UCSD-AML1 (cell line): ENCODE measurements at regions not wholly inside any gene's neighbourhood (a gene's known extent, or its start where the extent isn't known, plus 50 kb on each side); places are given as distances from the start of the nearest gene placed in this dataset.
"Not testable (repeated sequence)": the region's sequence is repeated elsewhere in the genome, so short reads cannot be mapped to it uniquely, and the experiment has no call there.

ENCODE experiments used
- DNase-seq: peaks from one replicate; lab custom pipeline; 2025; ENCODE audit not compliant: unreplicated experiment; lab: John Stamatoyannopoulos, UW

DNA sequence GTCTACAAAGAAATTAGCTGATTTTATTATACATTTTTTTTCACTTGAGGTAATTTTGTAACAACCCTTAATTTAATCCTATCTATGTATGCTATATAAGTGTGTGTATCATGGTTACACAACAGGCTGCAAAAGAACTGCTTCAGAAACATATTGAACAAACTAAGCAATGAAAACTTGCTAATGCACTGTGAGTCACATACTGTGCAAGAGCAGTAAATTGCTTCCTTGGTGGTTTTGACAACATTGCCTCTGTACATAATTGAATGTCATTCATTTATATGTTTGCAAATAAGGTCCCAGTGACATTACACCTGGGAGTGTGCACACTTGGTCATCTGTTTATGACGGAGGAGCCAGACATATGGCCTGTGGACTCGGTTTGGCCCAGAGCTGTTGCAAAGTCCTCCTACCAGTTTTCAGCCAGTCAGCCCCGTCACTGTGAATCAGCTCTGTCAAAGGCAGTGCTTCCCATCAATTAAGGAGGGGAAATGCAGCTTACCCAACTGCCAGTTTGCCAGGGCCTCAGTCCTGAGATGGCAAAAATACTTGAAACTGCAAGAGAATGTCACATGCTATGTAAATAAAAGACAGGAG is 835.0 kb downstream of the TTLL7 start:
- not testable (repeated sequence) for DNase-seq

DNA sequence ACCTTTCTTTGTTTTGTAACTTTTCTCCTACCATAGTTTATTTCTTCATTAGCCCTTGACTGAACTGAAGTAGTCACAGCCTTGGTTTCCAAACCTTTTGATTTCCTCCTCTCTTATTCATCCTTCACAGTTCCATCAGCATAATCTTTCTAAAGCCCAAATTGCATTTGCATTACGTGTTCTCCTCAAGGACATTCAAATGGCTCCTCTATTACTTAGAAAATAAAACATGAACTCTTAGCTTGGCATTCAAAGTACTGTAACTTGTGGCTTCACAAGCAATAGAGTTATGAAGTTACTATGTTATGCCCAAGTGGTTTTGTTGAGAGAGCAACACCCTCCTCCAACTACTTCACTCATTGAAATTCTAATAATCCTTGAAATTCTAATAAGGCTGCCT is 840.0 kb downstream of the TTLL7 start:
- not testable (repeated sequence) for DNase-seq

DNA sequence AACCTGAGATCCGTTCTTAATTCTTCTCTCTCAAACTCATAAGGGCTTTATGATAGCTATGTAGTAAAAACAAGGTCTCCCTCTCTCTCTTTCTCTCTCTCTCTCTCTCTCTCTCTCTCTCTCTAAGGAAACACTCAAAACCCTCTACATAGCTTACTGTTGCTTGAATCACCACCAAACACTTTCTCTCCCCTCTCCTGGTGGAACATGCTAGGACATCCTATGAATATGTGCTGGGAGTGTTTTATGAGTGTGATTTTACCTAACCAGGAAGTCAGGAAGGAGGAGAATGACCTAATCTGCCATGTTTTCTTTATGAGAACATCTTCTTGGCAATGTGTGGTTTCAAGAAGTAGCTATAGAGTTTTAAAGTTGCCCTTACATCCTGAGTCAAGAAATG is 844.6 kb downstream of the TTLL7 start:
- not testable (repeated sequence) for DNase-seq

DNA sequence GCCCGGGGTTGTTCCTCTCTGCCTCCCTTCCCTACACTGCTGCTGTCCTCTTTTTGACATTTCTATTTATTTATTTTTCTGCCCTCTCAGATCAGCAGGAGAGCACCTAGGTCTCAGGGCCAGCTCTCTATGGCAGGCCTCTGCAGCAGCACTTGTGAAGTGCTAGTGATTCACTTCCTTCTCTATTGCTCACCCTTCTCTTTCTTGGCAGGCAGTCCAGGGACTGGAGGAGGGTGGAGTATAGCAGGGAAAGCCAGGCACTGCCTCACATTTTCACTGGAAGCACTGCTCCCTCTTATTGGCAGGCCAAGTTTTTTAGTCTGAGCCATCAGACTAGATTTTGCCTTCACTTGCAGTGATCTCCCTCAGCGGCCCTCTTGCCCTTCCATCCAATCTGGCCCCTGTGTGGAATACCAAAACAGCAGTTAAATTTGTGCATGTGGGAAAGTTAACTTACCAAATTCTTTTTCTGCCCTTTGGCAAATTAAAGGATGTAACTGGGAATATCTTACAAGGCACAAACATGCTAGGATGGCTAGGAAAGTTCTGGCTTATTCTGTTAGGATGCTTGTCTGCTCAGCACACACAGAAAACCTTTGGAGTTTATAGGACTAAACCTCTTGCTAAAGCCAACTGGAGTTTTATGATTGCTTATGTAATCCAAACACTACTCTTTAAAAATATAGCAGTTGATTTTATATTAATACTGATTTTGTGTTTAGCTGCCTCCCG is 847.6 kb downstream of the TTLL7 start:
- not testable (repeated sequence) for DNase-seq

DNA sequence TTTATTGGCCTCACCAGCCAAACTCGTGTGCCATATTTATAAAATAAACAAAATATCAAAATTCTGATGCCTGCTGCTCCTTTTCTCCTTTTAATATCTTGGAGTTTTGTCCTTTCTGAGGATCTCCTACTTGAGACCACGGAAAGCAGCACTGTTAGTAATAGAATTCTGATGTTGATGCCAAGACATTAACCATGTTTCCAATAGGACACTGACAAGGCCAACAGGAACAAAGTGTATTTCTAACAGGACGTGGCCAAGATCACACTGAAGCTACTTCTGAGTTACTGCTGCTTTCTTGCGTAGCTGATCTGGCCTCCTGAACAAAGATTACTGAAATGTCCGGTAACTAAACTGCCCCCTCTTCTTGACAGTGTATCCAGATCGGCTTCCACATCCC is 848.5 kb downstream of the TTLL7 start:
- DNase-seq = not testable (repeated sequence)

DNA sequence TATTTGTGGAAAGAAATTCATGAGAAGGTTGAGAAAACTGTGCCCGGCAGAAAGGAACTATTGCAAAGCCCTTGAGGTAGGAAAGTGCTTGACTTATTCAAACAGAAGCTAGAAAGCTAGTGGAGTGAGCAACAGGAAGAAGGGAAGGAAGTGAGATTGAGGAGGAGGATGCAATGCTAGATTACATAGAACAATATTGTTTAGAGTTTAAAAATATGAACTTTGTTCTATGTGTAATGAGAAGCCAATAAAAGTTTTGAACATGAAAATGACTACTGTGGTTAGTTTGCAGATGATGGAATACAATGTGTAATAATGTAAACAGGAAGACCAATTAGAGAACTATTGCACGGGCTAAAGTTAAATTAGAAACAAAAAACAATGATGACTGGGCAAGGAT is 853.1 kb downstream of the TTLL7 start:
- DNase-seq = not testable (repeated sequence)

DNA sequence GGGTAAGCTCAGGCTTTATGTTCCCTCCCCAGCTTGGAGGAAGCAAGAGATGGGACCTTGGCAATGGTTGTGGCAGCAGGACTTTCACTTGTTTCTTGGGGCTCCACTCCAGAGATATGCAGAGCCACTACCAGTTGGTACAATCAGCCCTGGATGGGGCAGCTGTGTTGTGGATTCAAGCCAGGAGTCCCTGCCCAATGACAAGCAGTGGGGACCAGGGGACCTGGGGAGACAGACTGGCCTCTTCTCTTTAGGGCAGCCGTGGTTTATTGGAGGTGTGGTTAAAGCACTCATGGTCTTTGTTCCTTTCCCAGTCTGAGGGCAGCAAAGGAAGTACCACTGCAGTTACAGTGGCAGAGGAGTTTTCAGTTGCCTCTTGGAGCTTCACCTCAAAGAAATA is 856.1 kb downstream of the TTLL7 start:
- not testable (repeated sequence) for DNase-seq

DNA sequence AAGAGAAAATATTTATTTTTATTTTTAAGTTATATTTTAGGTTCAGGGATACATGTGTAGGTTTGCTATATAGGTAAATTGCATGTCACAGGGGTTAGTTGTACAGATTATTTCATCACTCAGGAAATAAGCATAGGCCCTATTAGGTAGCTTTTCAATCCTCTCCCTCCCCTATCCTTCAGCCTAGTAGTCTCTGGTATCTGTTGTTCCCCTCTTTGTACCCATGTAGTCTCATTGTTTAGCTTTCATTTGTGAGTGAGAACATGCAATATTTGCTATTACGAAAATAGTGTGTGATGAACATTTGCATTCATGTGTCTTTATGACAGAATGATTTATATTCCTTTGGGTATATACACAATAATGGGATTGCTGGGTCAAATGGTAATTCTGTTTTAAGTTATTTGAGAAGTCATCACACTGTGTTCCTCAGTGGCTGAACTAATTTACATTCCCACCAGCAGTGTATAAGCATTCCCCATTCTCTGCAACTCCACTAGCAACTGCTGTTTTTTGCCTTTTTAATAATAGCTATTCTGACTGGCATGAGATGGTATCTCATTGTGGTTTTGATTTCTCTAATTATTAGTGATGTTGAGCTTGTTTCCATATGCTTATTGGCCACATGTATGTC is 863.3 kb downstream of the TTLL7 start:
- not testable (repeated sequence) for DNase-seq

DNA sequence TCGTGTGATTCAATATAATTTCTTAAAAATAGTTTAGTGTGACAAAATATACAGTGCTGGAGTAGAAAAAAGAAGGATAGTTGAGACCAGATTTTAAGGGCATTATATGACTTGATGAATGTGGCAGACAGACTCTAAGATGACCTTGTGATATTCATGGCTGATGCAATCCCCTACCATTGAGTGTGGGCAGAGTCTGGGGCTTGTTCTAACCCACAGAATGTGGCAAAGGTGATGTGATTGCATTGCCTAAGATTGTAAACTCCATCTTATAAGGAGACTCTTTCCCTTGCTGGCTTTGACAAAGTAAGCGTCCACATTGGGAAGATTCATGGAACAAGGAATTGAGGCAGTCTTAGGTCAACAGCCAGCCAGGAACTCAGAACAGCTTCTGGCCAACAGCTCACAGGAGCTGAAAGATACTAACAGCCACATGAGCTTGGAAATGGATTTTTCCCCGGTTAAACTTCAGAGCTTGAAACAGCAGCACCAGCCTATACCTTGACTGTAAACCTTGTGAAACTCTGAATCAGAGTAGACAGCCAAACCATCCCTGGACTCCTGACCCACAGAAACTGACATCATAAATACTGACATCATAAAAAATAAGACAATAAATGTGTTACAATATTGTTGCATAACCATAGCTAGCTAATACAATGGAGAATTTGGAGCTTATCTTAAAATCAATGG is 864.5 kb downstream of the TTLL7 start:
- DNase-seq = not testable (repeated sequence)

DNA sequence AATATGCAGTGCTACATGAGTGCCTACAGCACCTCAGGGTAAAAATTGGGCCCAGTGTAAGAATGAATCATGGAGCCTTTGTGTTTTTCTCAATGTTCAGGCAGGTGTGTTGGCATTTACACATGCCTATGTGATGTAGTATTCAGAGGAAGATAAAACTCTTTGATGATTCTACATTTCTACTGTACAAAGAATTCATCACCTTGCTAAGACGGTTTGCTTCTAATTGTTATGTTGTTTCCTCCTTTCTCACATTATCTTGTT is 867.3 kb downstream of the TTLL7 start:
- DNase-seq = no peak

DNA sequence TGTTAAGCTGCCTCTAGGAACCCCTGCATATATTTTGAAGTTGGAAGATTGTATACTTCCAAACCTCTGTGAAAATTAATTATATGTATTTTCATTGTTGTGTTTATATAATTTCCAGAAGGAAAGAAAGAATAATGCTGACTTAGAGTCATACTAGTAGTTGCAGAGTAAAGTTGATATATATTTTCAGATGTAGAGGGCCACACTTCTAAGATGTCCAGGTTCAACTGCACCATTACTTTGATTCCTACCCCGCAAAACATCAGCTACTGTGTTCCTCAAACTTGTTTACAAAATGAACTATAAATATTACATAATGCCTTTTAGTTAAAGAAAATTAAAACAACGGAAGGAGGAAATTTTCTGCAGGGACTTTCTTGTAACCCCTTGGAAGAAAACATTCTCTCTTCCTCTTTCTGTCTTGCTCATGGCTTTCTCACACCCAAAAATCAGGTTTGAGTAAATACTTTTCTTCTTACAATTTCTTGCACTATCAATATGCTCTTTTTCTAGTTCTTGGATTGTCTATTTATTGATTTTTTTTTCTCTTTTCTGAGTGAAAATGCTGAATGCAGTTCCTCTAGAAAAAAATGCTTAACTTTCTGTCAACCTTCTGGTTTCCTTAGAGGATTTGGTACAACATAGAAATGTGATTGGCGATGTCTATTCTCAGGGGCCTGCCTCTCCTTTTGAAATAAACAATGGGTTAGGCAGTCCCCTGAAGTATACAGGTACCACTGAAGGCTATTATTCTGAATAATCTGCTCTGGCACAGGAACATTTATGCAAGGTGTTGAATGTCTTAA is 867.8 kb downstream of the TTLL7 start:
- DNase-seq = no peak

DNA sequence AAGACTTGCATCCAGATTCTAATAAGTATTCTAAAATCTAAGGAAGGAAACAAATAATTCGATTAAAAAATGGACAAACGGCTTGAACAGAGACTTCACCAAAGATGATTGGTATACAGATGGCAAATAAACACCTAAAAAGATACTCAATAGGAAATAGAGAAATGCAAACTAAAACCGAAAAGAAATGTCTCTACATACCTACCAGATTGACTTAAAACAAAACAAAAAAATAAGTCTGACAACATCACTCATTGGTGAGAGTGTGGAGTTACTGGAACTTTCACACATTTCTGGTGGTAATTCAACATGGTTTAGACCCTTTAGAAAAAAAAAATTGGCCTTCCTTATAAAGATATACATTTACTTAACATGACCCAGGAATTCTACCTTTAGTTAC is 869.8 kb downstream of the TTLL7 start:
- DNase-seq = no peak

DNA sequence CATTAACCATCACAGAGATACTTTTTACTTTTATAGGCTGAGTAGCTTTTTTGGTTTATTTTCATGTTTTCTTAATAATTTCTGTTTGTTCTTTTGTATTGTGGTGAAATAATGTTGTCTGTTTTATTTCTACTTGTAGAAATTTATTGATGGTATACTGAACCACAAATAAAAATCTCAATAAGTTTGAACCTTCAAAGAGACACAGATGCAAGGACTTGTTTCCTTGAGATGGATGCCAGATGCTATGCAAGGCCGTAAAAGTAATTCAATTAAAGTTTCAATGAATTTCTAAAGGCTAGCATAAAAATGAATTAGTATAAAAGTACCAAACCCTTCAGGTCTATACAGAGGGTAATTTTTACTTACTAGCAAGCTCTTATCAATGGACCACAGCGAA is 873.5 kb downstream of the TTLL7 start:
- no peak for DNase-seq

DNA sequence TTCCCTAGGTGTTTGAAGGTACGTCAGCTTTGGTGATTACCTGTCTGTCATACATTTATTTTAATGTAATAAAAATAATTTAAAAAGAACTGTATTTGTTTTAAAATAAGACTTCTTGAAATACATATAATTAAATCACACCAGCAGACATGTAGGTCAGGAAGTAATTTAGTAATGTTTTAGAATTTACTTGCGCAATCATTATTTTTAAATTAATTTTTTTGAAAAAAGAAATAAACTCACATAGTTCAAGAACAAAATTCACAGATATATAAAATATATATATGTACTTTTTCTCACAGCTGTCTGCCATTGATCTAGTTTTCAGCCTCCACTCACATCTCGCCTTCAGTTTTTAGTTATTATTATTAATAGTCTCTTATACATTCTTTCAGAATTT is 875.9 kb downstream of the TTLL7 start:
- no peak for DNase-seq

DNA sequence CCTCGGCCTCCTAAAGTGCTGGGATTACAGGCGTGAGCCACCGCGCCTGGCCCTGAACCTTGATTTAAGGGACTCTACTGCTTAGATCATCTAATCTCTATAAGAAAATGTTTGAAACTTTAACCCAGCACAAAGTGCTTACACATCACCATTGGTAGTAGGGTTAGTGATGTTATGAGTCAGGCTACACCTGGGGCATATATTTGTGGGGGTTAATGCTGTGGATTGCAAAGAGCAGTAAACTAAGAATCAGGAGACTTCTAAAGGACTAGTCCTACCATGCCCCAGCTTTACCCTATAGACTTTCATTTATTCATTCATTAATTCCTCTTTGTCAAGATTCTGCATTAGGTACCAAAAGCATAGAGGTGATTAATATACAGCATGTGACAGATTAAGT is 880.5 kb downstream of the TTLL7 start:
- DNase-seq = no peak

DNA sequence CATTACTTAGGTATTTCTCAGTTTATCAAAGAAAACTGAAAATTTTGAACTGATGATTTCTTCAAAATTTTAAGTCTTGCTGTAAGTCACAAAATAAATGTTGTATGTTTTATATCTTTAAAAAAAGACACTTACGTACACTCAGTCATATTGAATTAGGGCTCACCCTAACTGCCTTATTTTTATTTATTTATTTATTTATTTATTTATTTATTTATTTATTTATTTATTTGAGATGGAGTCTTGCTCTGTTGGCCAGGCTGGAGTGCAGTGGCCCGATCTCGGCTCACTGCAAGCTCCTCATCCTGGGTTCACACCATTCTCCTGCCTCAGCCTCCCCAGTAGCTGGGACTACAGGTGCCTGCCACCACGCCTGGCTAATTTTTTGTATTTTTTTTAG is 881.9 kb downstream of the TTLL7 start:
- DNase-seq = not testable (repeated sequence)

DNA sequence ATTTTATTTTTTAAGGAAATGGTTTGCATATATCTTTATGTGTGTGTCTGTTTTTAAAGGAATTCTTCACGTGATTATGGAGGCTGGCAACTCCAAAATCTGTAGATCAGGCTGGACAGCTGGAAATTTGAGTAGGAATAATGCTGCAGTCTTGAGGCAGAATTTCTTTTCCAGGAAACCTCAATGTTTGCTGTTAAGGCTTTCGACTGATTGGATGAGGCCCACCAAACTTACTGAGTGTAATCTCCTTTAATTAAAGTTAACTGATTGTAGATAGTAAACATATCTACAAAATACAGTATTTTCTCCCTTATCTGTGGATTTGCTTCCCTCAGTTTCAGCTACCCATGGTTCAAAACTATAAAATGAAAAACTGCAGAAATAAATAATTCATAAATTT is 883.1 kb downstream of the TTLL7 start:
- DNase-seq = no peak

DNA sequence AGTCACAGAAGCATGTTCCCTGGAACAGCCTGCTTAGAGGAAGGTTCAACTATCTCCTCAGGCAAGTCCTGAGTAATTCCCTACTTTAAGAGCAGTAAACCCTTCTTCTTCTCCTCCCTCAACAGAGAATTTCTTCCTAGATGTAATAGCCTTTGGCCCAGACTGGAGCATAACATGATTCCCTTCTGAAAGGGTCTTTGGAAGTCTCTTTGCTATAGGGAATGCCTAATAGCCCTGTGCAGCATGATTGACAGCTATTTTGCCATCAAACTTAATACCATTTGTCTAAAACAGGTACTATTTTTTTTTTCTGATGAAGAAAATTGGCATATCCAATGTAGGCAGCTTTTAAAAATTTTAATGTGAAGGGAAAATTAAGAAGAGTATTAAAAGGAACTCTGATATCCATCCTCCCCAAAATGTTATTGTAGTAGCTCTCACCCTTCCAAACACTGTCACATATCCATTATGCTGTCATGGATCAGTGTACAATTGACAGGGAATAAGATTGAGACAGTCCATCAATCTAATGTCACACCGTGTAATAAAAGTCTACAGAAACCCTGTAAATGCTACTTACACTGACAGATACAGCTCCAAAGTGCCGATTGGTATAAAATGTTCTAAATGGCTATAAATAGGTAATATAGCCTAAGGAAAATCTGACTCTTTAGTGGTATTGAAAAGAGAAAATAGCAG is 884.6 kb downstream of the TTLL7 start:
- DNase-seq = no peak

DNA sequence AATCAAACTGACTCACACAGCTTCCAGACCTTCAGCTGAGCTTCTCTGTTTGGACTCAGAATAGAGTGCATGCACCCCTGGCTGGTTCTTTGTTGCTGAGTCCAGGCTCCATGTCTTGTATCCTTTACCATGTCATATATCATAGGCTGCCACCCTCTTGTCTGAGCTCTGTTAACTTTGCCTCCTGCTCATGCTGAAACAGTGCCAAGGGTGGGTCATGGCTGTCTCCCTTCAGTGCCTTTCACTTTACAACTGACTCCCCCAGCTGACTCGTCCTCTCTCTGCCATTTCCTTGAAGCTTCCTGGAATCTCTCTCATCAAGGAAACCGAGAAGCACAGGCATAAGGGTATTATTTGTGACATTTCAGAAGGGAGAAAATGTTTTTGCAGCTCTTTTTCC is 885.3 kb downstream of the TTLL7 start:
- no peak for DNase-seq

DNA sequence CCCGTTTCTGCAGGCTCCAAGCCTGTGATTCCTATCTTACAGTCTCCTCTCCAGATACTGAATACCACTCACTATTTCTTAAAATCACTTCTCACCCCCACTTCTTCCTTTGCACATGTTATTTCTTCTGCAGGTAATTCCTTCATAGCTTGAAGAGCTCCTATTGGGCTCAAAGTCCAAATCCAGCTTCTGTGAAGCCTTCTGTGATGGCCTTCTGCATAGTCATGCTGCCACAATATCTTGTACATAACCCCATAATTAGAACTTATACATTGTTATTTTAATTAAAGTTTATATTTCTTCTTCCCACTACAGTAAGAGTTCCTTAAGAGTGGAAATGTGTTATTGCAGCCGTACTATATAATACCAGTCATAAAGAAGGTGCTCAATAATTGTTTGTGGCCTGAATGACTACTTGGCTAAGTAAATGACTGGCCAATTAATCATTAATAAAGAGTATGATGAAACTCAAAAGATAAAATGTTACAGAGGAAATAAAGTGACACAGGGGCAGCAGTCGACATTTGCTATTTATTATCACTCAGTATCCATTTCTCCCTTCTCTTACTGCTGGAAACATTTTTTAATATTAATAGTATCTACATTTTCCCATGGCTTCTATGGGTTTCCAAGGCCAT is 886.6 kb downstream of the TTLL7 start:
- no peak for DNase-seq
